ENCODE measurements at regions not wholly inside any gene's neighbourhood (a gene's known extent, or its start where the extent isn't known, plus 50 kb on each side); places are given as distances from the start of the nearest gene placed in this dataset.

- TF ChIP-seq CTCF (IDR thresholded peaks at IDR 0.05) (no peak), POLR2AphosphoS5 (IDR thresholded peaks at IDR 0.05; ENCODE audit: low read depth, low read length) (no peak), TCF7L2 (IDR thresholded peaks at IDR 0.05; ENCODE audit: low read depth, low read length) (no peak), SIN3A (IDR thresholded peaks at IDR 0.05; ENCODE audit: borderline replicate concordance, insufficient read depth, low read depth, low read length) (no peak)
- TF ChIP-seq, protein P1, sequence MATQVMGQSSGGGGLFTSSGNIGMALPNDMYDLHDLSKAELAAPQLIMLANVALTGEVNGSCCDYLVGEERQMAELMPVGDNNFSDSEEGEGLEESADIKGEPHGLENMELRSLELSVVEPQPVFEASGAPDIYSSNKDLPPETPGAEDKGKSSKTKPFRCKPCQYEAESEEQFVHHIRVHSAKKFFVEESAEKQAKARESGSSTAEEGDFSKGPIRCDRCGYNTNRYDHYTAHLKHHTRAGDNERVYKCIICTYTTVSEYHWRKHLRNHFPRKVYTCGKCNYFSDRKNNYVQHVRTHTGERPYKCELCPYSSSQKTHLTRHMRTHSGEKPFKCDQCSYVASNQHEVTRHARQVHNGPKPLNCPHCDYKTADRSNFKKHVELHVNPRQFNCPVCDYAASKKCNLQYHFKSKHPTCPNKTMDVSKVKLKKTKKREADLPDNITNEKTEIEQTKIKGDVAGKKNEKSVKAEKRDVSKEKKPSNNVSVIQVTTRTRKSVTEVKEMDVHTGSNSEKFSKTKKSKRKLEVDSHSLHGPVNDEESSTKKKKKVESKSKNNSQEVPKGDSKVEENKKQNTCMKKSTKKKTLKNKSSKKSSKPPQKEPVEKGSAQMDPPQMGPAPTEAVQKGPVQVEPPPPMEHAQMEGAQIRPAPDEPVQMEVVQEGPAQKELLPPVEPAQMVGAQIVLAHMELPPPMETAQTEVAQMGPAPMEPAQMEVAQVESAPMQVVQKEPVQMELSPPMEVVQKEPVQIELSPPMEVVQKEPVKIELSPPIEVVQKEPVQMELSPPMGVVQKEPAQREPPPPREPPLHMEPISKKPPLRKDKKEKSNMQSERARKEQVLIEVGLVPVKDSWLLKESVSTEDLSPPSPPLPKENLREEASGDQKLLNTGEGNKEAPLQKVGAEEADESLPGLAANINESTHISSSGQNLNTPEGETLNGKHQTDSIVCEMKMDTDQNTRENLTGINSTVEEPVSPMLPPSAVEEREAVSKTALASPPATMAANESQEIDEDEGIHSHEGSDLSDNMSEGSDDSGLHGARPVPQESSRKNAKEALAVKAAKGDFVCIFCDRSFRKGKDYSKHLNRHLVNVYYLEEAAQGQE (IDR thresholded peaks at IDR 0.05; ENCODE audit: insufficient read depth in 1 of 2, low read depth in 2 of 2, low read length in 1 of 2): no peak
Measured at GRCh38 chr22:48439560-48440135, 1388.0 kb downstream of the BRD1 start.

Measured in Panc1 (cell line).